Sigmoid colon (tissue), 4 donors: ENCODE measurements at regions not wholly inside any gene's neighbourhood (a gene's known extent, or its start where the extent isn't known, plus 50 kb on each side); places are given as distances from the start of the nearest gene placed in this dataset.

Experiments used
- CTCF ChIP-seq, 4 experiments: fragments of 450-650 bp in 3 of 4; fragments of 200-600 bp in 1 of 4; IDR thresholded peaks; one replicate each; pipeline ENCODE4 v1.5.1; 2016 to 2019; ENCODE audit warnings: antibody characterized with exemption in 4 of 4, mild to moderate bottlenecking in 3 of 4, moderate library complexity in 2 of 4
- POLR2AphosphoS5 ChIP-seq, 4 donors: sonication (generic); formaldehyde crosslinking; IDR thresholded peaks; one replicate each; pipeline ENCODE4 v1.6.1; 2017; ENCODE audit warnings: antibody characterized with exemption in 4 of 4

DNA sequence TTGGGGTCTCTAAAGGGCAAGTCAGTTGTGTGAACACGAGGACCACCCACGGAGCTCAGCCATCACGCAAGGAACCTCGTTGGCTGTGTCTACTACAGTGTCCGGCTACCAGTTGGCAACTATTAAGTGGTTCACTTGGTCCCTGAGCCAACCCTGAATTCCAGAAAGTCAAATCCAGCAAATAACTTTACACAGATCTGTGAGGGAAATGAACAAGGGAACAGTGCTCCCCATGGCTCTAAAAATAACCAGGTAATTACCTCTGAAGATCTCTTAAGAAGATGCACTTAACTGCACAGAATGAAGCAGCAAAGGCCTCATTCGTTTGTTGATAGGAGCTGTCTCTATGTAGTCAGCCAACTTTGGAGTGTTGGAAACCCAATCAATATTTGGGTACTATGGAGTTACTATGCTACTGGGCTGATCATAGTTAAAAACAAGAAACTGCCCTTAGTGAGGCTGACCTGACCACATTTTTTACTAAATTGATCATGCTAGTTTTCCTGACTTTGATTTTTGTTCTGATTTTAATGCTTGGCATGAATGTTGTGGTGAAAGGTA, 219.1 kb upstream of the LRIG1 start:
- TF ChIP-seq CTCF (IDR thresholded peaks at IDR 0.05) (no peak), POLR2AphosphoS5 (IDR thresholded peaks at IDR 0.05) (no peak)
